ENCODE measurements at regions not wholly inside any gene's neighbourhood (a gene's known extent, or its start where the extent isn't known, plus 50 kb on each side); places are given as distances from the start of the nearest gene placed in this dataset.

- no peak for ATAC-seq (ENCODE audit: low FRiP score)
- TF ChIP-seq CTCF (IDR thresholded peaks at IDR 0.05) = no peak
- no peak for DNase-seq (ENCODE audit: low spot score)
These were observed 139.1 kb downstream of the TFPI2 start for GRCh38 chr7:93751421-93751820.

GRCh38 chr7:93750986-93751385 is 139.6 kb downstream of the TFPI2 start:
- DNase-seq (ENCODE audit: low spot score) = no peak
- TF ChIP-seq CTCF (IDR thresholded peaks at IDR 0.05) = no peak
- ATAC-seq (ENCODE audit: low FRiP score) = no peak

- no peak for DNase-seq (ENCODE audit: low spot score)
- no peak for TF ChIP-seq CTCF (IDR thresholded peaks at IDR 0.05)
- ATAC-seq (ENCODE audit: low FRiP score) = no peak
These were observed 143.5 kb downstream of the TFPI2 start for GRCh38 chr7:93747019-93747418.

GRCh38 chr7:93739424-93739823 is 151.1 kb downstream of the TFPI2 start:
- TF ChIP-seq CTCF (IDR thresholded peaks at IDR 0.05) = no peak
- no peak for ATAC-seq (ENCODE audit: low FRiP score)
- no peak for DNase-seq (ENCODE audit: low spot score)

- ATAC-seq (ENCODE audit: low FRiP score) (no peak), DNase-seq (ENCODE audit: low spot score) (no peak)
- no peak for TF ChIP-seq CTCF (IDR thresholded peaks at IDR 0.05)
These were observed 152.6 kb downstream of the TFPI2 start for GRCh38 chr7:93737953-93738352.

GRCh38 chr7:93736668-93737369 is 153.7 kb downstream of the TFPI2 start:
- ATAC-seq (ENCODE audit: low FRiP score) (no peak), DNase-seq (ENCODE audit: low spot score) (no peak)
- no peak for TF ChIP-seq CTCF (IDR thresholded peaks at IDR 0.05)

GRCh38 chr7:93728292-93728691 is 153.8 kb upstream of the CALCR start:
- TF ChIP-seq CTCF (IDR thresholded peaks at IDR 0.05) = no peak
- ATAC-seq (ENCODE audit: low FRiP score) = no peak
- DNase-seq (ENCODE audit: low spot score) = no peak
